HG03045 (cell line): ENCODE measurements at regions not wholly inside any gene's neighbourhood (a gene's known extent, or its start where the extent isn't known, plus 50 kb on each side); places are given as distances from the start of the nearest gene placed in this dataset.

Experiments
- ATAC-seq: cut with Tn5 transposase; IDR thresholded peaks from one replicate; pipeline ENCODE4 v1.9.1; 2021; ENCODE audit warnings: mild to moderate bottlenecking, moderate library complexity; ENCODE audit not compliant: unreplicated experiment

DNA sequence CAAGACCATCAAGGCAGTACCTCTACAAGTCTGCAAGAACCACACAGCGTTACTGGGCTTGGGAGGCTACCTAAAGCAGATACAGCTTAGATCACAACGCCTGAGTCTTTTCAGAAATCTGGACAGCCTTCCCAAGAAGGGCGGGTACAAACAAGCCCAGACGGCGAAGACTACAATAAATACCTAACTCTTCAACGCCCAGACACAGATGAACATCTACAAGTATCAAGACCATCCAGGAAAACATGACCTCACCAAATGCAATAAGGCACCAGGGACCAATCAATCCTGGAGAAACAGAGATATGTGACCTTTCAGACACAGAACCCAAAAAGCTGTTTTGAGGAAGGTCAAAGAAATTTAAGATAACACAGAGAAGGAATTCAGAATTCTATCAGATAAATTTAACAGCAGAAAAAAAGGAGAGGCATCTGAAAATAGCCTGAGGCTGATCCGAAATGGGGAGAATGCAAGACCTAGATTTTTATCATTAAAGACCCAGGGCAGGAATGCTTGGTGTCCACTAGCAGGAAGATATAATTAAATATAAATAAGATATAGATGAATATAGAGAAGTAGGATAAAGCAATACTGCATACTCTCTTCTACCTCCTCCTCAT is 131.7 kb upstream of the COL21A1 start:
- ATAC-seq, result no peak

DNA sequence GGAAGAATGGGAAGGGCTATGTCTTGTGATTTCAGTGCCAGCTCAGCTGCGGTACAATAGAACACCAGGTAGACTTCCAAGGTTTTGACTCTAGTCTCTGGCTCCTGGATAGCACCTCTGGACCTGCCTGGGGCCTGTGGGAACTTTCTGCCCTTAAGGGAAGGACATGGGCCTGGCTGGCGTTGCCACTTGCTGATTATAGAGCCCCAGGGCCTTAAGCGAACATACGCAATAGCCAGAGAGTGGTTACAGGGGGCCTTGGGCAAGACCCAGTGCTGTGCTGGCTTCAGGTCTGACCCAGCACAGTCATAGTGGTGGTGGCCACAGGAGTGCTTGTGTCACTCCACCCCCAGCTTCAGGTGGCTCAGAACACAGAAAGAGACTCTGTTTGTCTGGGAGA is 131.1 kb upstream of the COL21A1 start:
- no peak for ATAC-seq

DNA sequence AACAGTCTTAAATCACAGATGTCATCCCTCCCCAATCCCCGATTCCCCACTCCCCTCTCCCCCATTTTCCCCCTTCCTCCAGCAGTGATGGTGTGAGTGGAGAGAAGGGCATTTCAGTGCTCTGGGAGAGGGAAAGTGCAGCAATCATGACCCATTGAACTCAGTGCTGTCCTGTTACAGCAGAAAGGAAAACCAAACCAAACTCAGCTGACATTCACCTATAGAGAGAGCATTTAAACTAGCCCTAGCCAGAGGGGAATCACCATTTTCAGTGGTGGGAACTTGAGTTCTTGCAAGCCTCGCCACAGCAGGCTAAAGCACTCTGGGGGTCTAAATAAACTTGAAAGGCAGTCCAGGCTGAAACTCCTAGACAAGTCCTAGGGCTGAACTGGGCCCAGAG is 129.9 kb upstream of the COL21A1 start:
- no peak for ATAC-seq

DNA sequence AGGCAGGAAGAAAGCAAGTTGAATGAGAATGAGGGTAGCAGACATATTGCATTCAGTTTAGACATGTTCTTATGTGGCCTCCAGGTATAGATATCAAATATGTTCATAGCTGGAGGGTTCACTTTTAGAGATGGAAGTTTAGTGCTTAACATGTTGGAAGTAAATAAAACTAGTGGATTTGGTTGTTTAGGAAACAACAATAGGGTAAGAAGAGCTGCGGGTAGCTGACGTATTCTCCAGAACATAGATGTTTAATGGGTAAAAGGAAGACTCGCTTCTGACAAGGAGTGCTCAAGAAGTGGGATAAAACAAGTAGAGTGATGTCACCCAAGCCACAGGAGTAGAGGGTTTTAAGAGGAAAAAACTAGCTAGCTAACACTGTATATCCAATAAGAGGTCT is 128.4 kb upstream of the COL21A1 start:
- ATAC-seq, result no peak

GRCh38 chr6:56374841-56375369 is 127.5 kb upstream of the COL21A1 start:
- ATAC-seq, result no peak

DNA sequence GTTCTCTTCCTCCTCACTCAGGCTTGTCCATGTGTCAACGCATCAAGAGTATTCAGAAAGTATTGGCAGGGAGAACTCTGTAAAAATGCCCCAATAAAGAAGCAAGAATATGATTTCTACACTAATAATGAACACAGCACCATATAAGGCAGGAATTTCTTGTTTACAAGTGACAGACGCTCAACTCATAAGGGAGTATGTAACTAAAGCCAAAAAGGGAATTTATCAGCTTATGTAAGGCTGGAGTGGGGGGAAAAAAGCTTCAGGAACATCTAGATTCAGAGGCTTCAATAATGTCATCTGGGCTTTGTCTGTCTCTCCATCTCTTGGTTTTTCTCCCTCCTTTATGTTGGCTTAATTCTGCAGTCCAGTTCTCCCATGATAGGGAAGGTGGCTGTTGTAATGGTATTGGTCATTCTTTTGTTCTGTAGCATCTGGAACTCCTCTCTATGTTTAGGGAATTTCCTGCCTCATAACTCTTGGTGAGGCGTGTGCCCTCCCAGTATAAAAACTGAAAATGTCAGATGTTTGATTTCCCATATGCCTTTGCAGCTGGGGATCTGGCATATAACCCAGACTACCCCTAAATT is 125.1 kb upstream of the COL21A1 start:
- no peak for ATAC-seq

DNA sequence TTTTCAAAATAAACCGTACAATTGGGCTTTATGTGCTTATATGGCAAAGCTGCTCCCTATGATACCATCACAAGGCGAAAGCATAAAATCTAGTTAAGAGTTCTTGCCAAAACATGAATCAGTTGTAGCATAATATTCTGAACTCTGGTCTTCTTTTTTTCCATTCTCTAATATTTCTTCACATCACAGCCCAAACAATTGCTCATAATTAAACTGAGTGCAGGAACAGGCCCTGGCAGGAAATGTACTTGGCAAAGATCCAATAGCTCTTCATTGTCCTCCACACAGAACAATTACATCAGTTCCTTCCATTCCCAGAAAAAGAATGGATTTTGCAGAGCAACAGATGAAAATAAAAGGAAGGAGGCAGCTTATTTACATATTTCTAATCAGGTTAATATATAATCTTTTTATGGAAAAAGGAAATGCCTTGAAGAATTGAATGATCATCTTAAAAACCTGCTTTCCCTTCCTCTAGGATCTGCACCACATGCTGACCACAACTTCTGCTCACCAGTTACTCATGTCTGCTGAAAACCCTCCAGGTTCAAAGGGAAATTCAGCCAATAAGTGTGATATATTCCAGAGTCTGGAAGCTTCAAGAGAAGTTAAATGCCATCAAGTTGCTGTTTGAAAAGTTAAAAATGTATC is 123.3 kb upstream of the COL21A1 start:
- ATAC-seq, result peak; percentile 84

DNA sequence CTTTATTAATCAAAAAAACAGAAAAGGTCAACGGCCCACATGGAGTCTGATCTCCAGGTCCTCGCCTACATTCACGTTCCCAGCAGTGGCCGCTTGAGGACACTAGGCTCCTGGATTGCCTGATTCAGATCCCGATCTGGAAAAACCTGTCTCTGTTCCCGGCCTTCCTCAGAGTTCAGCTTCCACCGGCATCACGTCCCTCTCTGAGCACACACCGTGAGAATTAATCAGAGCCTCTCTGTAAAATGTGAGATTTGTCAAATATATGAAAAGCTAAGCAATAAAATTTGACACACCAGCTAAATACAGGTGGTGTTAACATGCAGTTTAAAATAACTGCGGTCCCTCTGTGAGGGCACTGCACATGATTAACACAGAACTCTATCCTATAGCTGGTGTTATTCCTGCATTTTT is 122.8 kb upstream of the COL21A1 start:
- no peak for ATAC-seq

DNA sequence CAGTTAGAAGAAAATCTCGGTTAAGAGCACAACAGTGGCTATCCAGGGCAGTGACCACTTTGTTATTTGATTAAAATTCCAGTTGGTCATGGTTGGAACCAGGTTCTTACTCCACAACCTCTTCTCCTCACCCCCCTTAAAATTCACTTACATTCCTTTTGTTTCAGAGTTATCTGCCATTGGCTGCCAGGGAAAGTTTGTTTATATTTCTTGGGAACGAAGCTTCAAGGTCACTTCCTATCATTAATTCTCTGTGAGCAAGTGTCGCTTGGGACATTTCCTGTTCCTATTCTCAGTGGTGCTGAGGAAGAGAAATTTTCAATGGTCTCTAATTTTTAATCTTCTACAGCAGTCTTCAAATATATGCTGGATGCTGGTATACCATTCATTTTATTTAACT is 121.1 kb upstream of the COL21A1 start:
- no peak for ATAC-seq

DNA sequence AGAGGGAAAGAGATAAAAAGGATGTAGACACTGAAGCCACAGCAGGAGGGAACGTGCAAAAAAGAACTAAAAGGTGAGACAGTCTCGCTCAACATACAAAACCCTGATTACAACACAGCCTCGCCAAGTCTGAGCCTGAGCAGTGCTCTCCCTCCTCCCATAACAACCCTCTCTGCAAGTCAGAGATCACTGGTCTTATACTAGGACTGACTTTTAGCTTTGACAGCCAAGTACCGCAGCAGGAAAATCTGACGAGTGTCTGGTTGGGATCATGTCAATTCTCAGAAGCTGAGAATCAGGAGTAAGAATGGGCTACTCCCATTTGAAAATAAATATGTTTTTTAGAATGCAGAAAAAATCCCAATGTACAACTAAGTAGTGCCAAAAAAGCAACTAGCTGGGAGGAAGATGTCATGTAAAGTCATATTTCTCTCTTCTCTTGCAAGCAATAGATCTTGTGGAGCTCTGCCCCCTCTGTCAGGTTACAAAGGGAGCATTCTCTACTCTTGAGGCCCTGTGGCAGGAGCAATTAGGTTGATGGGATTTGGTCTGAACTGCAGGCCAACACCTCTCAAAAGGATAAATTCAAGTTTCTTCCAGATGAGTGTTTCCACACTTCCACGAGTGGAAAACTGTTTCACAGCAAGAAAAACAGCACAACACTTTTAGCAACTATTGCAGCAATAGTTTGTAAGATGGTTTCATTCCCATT is 118.9 kb upstream of the COL21A1 start:
- no peak for ATAC-seq

- no peak for ATAC-seq
Measured at GRCh38 chr6:56364827-56365339, 117.5 kb upstream of the COL21A1 start.

- ATAC-seq, result no peak
Measured at GRCh38 chr6:56364431-56364826, 117.0 kb upstream of the COL21A1 start.

GRCh38 chr6:56363796-56364430 is 116.5 kb upstream of the COL21A1 start:
- ATAC-seq, result no peak

GRCh38 chr6:56361812-56362211 is 114.4 kb upstream of the COL21A1 start:
- no peak for ATAC-seq

DNA sequence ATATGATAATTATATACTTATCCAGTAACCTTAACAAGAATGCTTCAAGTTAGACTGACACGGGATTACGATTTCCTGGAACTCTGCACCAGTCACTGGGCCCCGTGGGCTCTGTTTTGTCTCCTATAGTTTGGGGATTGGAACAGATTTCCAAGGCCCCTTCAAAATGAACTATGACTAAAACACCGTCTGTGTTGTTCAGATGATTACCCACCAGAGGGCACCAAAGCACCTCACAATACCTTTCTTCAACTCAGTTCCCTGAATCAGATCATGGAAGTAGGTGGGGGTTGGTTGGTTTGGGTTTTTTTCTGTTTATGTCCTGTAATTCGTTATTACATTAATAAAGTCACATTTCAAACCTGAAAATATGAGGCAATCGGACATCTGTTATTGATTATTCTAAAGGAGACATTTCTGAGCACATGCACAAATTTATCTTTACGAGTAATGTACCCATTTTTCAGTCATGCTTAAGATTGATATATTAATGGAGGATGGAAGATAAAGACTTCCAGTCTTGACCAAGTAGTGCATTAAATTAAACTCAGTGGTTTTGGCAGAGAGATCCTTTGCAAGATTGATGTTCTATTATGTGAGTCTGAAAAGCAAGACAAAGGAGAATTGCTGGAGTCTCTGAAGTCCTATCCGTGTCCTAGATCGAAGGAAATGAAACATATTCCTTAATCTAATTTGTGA is 112.0 kb upstream of the COL21A1 start:
- ATAC-seq, result no peak

DNA sequence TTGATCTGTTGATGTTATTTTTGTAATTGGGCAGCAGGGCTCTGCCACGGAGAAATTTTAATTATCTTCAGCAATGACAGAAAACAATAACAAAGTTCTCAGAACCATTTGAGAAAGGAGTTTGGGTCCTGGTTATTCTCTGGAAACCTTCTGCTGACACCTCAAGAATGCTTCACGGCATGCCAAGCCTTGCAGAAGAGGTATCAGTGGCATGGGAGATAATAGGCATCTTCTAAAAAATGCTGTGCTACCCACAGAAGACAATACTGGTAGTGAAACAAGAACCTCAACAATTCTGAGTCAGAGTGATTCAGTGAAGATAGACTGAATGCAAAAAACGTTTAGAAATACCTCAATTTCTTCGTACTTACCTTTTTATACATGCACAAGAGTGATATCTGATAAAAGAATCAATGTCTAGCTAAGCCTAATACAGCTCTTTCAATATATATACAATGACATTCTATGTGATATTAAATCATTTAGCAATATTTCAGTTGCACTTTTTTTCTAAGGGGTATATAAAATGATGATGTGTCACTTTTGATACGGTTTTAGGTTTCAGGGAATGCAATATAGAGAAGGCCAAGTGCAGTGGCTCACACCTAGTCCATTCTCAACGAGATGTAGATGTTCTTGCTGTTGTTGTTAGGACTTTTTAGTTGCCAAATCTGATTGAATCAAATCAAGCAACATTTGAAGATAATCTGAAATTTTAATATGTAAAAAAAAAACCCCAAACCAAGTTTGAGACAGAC is 110.4 kb upstream of the COL21A1 start:
- no peak for ATAC-seq

DNA sequence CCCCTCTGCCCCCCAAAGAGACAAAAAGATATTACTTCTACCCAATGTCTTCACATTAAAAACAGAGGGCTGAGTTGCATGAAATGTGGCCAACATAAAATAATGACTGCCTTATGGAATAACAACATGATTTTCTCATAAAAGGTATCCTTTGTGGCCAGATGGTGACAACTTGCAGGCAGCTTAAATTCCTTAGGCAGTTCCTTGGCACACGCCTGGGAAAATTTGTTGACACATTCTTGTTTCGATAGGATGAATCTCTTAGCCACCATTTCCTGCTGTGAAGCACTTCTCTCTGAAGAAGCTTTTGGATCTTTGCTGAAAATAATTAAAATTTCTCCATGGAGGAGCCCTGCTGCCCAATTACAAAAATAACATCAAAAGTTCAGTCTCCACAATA is 109.0 kb upstream of the COL21A1 start:
- ATAC-seq, result no peak

GRCh38 chr6:56353860-56354259 is 106.5 kb upstream of the COL21A1 start:
- ATAC-seq, result no peak

- no peak for ATAC-seq
Measured at GRCh38 chr6:56350628-56351260, 103.4 kb upstream of the COL21A1 start.
